GM12878 (cell line): ENCODE measurements at regions not wholly inside any gene's neighbourhood (a gene's known extent, or its start where the extent isn't known, plus 50 kb on each side); places are given as distances from the start of the nearest gene placed in this dataset.

ENCODE experiments used
- ATAC-seq: fragments of 200-7000 bp; cut with Tn5 transposase; 3 replicates; pipeline ENCODE4 v1.9.1; 2020; ENCODE audit warnings: mild to moderate bottlenecking, moderate library complexity
- BruUV-seq: library from RNA; stranded (reverse); fragments of 400-500 nt; replicated peaks from 2 replicates; lab custom pipeline; 2021; lab: Mats Ljungman, UMichigan
- CTCF ChIA-PET: fragments of 300-600 bp; sonication (Branson Sonifier 250); formaldehyde crosslinking; extraction: SDS; loops from one replicate; lab custom pipeline; 2021; ENCODE audit warnings: inconsistent platforms; lab: Yijun Ruan, JAX
- POLR2A ChIA-PET: fragments of 350-600 bp; formaldehyde crosslinking; extraction: SDS; loops from one replicate; lab custom pipeline; 2021; ENCODE audit warnings: inconsistent platforms; lab: Charles Lee
- RAD21 ChIA-PET: fragments of 300-600 bp; sonication (Branson Sonifier 250); formaldehyde crosslinking; loops from one replicate; lab custom pipeline; 2023; ENCODE audit warnings: antibody characterized with exemption; ENCODE audit not compliant: unreplicated experiment; lab: Charles Lee
- SMC1A ChIA-PET: fragments of 300-600 bp; sonication (Branson Sonifier 250); formaldehyde crosslinking; loops from one replicate; lab custom pipeline; 2023; ENCODE audit not compliant: unreplicated experiment, uncharacterized antibody; lab: Charles Lee
- DNase-seq: peaks from one replicate; pipeline ENCODE4 v3.0.0-alpha.2; 2011; ENCODE audit warnings: low read depth, low spot score
- FAIRE-seq: peaks from 3 replicates; lab custom pipeline; 2011; peaks lifted over from hg19 to GRCh38; lab: Jason Lieb, UNC
- H2AFZ ChIP-seq: 2 replicates; pipeline ENCODE4 v1.6.0; 2011; ENCODE audit warnings: low read depth, low read length, control low read depth; ENCODE audit not compliant: control insufficient read depth
- H3K27ac ChIP-seq: 2 replicates; pipeline ENCODE4 v1.5.1; 2011; ENCODE audit warnings: control low read depth; ENCODE audit not compliant: control insufficient read depth, insufficient read depth
- H3K27me3 ChIP-seq, 2 experiments: replicated peaks in 1 of 2; 2 replicates each; pipeline versions ENCODE4 v1.6.0 to v1.6.1; 2011; ENCODE audit warnings: low read length in 1 of 2; ENCODE audit not compliant: control insufficient read depth in 2 of 2, insufficient read depth in 2 of 2
- H3K36me3 ChIP-seq, 2 experiments: 2 replicates each; pipeline ENCODE4 v1.5.1; 2011; ENCODE audit warnings: low read length in 1 of 2; ENCODE audit not compliant: control insufficient read depth in 2 of 2, insufficient read depth in 2 of 2
- H3K4me1 ChIP-seq: 2 replicates; pipeline ENCODE4 v1.6.1; 2011; ENCODE audit warnings: mild to moderate bottlenecking, low read length, moderate library complexity, mixed read lengths; ENCODE audit not compliant: control insufficient read depth, insufficient read depth
- H3K4me2 ChIP-seq: 2 replicates; pipeline ENCODE4 v1.6.0; 2011; ENCODE audit warnings: control low read depth; ENCODE audit not compliant: control insufficient read depth, insufficient read depth
- H3K4me3 ChIP-seq: fragments of 200-600 bp; sonication (generic); 2 replicates; pipeline ENCODE4 v1.5.1; 2016
- H3K79me2 ChIP-seq: 2 replicates; pipeline ENCODE4 v1.6.0; 2011; ENCODE audit warnings: low read length; ENCODE audit not compliant: control insufficient read depth, insufficient read depth
- H3K9ac ChIP-seq: 2 replicates; pipeline ENCODE4 v1.8.0; 2011; ENCODE audit warnings: low read length, control low read depth, mixed read lengths; ENCODE audit not compliant: control insufficient read depth, insufficient read depth
- H3K9me3 ChIP-seq: replicated peaks from 3 replicates; pipeline ENCODE4 v1.5.1; 2011; ENCODE audit warnings: mild to moderate bottlenecking, low read length; ENCODE audit not compliant: control insufficient read depth, insufficient read depth
- H4K20me1 ChIP-seq: 2 replicates; pipeline ENCODE4 v1.6.0; 2011; ENCODE audit not compliant: control insufficient read depth, insufficient read depth
- RAD21 ChIP-seq: IDR thresholded peaks from 2 replicates; pipeline ENCODE4 v1.6.1; 2011; ENCODE audit warnings: mild to moderate bottlenecking, low read depth, low read length, moderate library complexity; ENCODE audit not compliant: insufficient read depth
- SMC3 ChIP-seq: IDR thresholded peaks from 2 replicates; pipeline ENCODE4 v1.6.1; 2011; ENCODE audit warnings: low read length, improper control_type of control experiment, borderline replicate concordance
- ZSCAN29 ChIP-seq: fragments of 450-650 bp; IDR thresholded peaks from 2 replicates; pipeline ENCODE4 v1.6.1; 2017; ENCODE audit warnings: mild to moderate bottlenecking, moderate library complexity
- WGBS: methylation state at CpG from one replicate; pipeline ENCODE4 v1.1.6; 2016; ENCODE audit warnings: low lambda C conversion rate; ENCODE audit not compliant: insufficient replicate concordance, insufficient coverage; ENCODE audit errors: missing lambda C conversion rate; 5-methylcytosine and 5-hydroxymethylcytosine counted together
- in situ Hi-C: fragments of 300-500 bp; cut with MboI; formaldehyde crosslinking; loops from 9 replicates; pipeline ENCODE4 v1.14.3; 2018; ENCODE audit warnings: mixed read lengths
- intact Hi-C: fragments of 100-400 bp; cut with micrococcal nuclease; formaldehyde crosslinking; loops from one replicate; pipeline ENCODE4 v1.14.2; 2022; ENCODE audit not compliant: unreplicated experiment
- TF ChIP-seq, protein P1 (sequence below), 3 experiments: IDR thresholded peaks in 2 of 3; conservative IDR thresholded peaks in 1 of 3; 2 replicates each; pipeline ENCODE4 v1.5.1; 2011; ENCODE audit warnings: low read depth in 3 of 3, low read length in 3 of 3, mild to moderate bottlenecking in 3 of 3, control low read depth in 2 of 3, moderate library complexity in 2 of 3, inconsistent platforms in 1 of 3, mixed read lengths in 1 of 3; ENCODE audit not compliant: control insufficient read depth in 2 of 3, insufficient read depth in 1 of 3; ENCODE audit errors: extremely low read depth in 1 of 3

DNA sequence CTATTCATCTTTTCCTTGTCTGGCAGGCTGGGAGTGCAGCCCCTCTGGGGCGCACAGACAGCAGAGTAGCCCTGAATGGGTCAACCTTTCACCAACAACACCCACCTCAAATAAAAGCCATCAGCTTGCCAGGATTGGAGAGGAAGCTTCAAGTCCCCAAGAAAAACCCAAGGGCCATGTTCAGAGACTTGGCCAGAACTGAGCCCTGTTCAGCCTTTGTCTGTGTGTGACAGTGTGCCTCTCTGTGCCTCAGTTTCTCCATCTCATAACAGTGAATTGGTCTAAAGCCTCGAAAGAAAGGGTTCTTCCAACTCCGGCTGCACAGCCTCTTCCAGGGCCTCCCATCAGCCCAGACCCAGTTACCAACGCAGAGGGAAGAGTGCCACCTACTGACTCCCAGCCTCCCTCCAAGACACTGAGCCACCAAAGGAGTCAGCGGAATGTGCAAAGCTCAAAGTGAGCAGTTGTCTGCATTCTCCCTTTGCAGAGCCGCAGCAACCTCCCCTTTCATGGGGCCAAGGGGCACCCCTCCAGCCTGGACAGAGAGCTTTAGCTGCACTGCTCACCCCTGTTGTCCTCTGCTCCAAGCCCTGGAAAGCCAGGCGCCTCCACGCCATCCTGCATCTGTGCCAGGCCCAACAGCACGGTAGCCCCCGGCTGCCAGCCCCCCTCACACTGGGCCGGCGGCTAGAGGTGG lies 82.7 kb upstream of the TOP1 start:
- no peaks in the 10 kb centered on the region for H3K27me3 ChIP-seq
- FAIRE-seq (no peak), DNase-seq (no peak), ATAC-seq (peak; percentile 78)
- ChIA-PET POLR2A (no interaction called here), SMC1A (interaction anchor here (0.9 kb wide), 1 partner anchor 206 kb away, joined by 3 read pairs; no protein-coding TSS in a partner anchor), RAD21 (interaction anchor here (1.2 kb wide), 1 partner anchor 203 kb away, joined by 3 read pairs; no protein-coding TSS in a partner anchor), CTCF (interaction anchor here (0.9 to 2.5 kb wide), 5 partner anchors 17 to 206 kb away, joined by 3 to 11 read pairs (median 5); no protein-coding TSS in a partner anchor)
- TF ChIP-seq SMC3, result peak; percentile 35; the same call in 1 of the 2 replicates
- TF ChIP-seq ZSCAN29, result no peak
- peak; percentile 70 for TF ChIP-seq RAD21
- TF ChIP-seq, protein P1, sequence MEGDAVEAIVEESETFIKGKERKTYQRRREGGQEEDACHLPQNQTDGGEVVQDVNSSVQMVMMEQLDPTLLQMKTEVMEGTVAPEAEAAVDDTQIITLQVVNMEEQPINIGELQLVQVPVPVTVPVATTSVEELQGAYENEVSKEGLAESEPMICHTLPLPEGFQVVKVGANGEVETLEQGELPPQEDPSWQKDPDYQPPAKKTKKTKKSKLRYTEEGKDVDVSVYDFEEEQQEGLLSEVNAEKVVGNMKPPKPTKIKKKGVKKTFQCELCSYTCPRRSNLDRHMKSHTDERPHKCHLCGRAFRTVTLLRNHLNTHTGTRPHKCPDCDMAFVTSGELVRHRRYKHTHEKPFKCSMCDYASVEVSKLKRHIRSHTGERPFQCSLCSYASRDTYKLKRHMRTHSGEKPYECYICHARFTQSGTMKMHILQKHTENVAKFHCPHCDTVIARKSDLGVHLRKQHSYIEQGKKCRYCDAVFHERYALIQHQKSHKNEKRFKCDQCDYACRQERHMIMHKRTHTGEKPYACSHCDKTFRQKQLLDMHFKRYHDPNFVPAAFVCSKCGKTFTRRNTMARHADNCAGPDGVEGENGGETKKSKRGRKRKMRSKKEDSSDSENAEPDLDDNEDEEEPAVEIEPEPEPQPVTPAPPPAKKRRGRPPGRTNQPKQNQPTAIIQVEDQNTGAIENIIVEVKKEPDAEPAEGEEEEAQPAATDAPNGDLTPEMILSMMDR (IDR thresholded peaks at IDR 0.05 in 2 of 3, conservative IDR thresholded peaks at IDR 0.05 in 1 of 3; ENCODE audit: control insufficient read depth in 2 of 3, extremely low read depth in 1 of 3, insufficient read depth in 1 of 3, low read depth in 3 of 3, low read length in 3 of 3), result peak; percentile 52 to 63 (median 60); a peak in 5 of 6 replicates
- H3K9ac ChIP-seq, result no peak overlapping the region
- no peak overlapping the region for H3K4me3 ChIP-seq
- H3K9me3 ChIP-seq, result no peaks in the 10 kb centered on the region
- no TSS peak for BruUV-seq
- no peaks in the 10 kb centered on the region for H3K79me2 ChIP-seq
- H3K4me2 ChIP-seq, result no peak overlapping the region
- no peaks in the 10 kb centered on the region for H3K36me3 ChIP-seq
- H3K27ac ChIP-seq, result no peak overlapping the region
- 40% methylated on average over 12 of the region's 12 CpGs for WGBS
- H2AFZ ChIP-seq, result no peak overlapping the region
- in situ Hi-C loops, result no loop called here
- H4K20me1 ChIP-seq, result no peaks in the 10 kb centered on the region
- H3K4me1 ChIP-seq, result peaks cover 14% of the 10 kb centered on the region
- intact Hi-C loops, result loop anchor here (1.0 kb wide), 1 partner anchor 205 kb away; no protein-coding TSS in a partner anchor
